ENCODE measurements at regions not wholly inside any gene's neighbourhood (a gene's known extent, or its start where the extent isn't known, plus 50 kb on each side); places are given as distances from the start of the nearest gene placed in this dataset.

GRCh38 chr7:3245077-3245476 is 56.0 kb upstream of the SDK1 start:
- ATAC-seq (ENCODE audit: low read depth) = peak; percentile 64
- 0 out of 2 replicates have a peak overlapping the region, but pooled peaks have one; percentile 58 for H2BK120ac ChIP-seq (ENCODE audit: low read depth, low read length)
- no peak overlapping the region for H4K91ac ChIP-seq (ENCODE audit: insufficient read depth, low read depth, low read length)
- no peak overlapping the region for H3K14ac ChIP-seq (replicated peaks; ENCODE audit: low read depth, low read length)
- H4K5ac ChIP-seq (ENCODE audit: low read depth, low read length) = no peak overlapping the region; the same call in 1 of the 2 replicates
- no peak overlapping the region; the same call in 1 of the 2 replicates for H3K4ac ChIP-seq (ENCODE audit: low read depth, low read length)
- no peak overlapping the region for H2BK20ac ChIP-seq (ENCODE audit: low read depth, low read length)
- in situ Hi-C loops (cut with MboI; ENCODE audit: low sequenced_read_pairs) = no loop called here
- H3K79me1 ChIP-seq (ENCODE audit: low read depth in 1 of 2, low read length in 2 of 2) = no peaks in the 10 kb centered on the region
- H3K56ac ChIP-seq (ENCODE audit: extremely low read depth, insufficient read depth, low read length) = no peak overlapping the region
- no peak overlapping the region; the same call in 2 of the 3 replicates for H2BK15ac ChIP-seq (ENCODE audit: low read depth, low read length)
- peak overlapping the region; percentile 75; the same call in 1 of the 2 replicates for H3K27ac ChIP-seq (ENCODE audit: insufficient read depth, low read length)
- no peak overlapping the region for H3K4me3 ChIP-seq (ENCODE audit: insufficient read depth, low read depth, low read length)
- intact Hi-C loops (cut with micrococcal nuclease) = no loop called here
- no CpG with 5 or more reads among the region's 2 CpGs for WGBS, 2 experiments (ENCODE audit: extremely low coverage in 2 of 2, insufficient read length in 1 of 2)
- CTCF ChIA-PET = no interaction called here
- H3K18ac ChIP-seq (ENCODE audit: low read depth, low read length) = peak overlapping the region; percentile 68; the same call in 1 of the 2 replicates
- POLR2A ChIA-PET (ENCODE audit: unreplicated experiment) = no interaction called here
- H3K9me1 ChIP-seq (ENCODE audit: insufficient read depth, low read length) = 0 out of 2 replicates have a peak, but pooled peaks cover 4% of the 10 kb centered on the region
- no peak overlapping the region; the same call in 1 of the 2 replicates for H2AK5ac ChIP-seq (ENCODE audit: low read depth, low read length)
- TF ChIP-seq RFX5 (IDR thresholded peaks at IDR 0.05; ENCODE audit: low read depth, low read length) (no peak), CTCF (conservative IDR thresholded peaks at IDR 0.05; ENCODE audit: low read depth, low read length) (no peak), MXI1 (IDR thresholded peaks at IDR 0.05; ENCODE audit: borderline replicate concordance, low read depth, low read length) (no peak), RAD21 (IDR thresholded peaks at IDR 0.05; ENCODE audit: low read length) (no peak), CHD1 (IDR thresholded peaks at IDR 0.05; ENCODE audit: low read depth, low read length) (no peak), RCOR1 (IDR thresholded peaks at IDR 0.05; ENCODE audit: insufficient replicate concordance, low read length) (no peak), BHLHE40 (IDR thresholded peaks at IDR 0.05; ENCODE audit: low read depth, low read length) (no peak)
- no peak overlapping the region for H2AFZ ChIP-seq (replicated peaks; ENCODE audit: low read length, poor library complexity)
- H4K20me1 ChIP-seq (ENCODE audit: insufficient read depth, low read length) = no peaks in the 10 kb centered on the region
- H2BK5ac ChIP-seq (ENCODE audit: low read depth, low read length, poor library complexity, severe bottlenecking) = no peak overlapping the region
- H4K8ac ChIP-seq (ENCODE audit: low read depth in 2 of 2, low read length in 2 of 2) = 0 out of 4 replicates have a peak overlapping the region, but pooled peaks of 1 of the 2 experiments have one; percentile 12
- no TSS peak for BruUV-seq (replicated peaks)
- H2AK9ac ChIP-seq (replicated peaks; ENCODE audit: low read depth, low read length, poor library complexity) = no peak overlapping the region
- peaks cover 16% of the 10 kb centered on the region; the same call in 1 of the 2 replicates for H3K4me1 ChIP-seq (ENCODE audit: control insufficient read depth, insufficient read depth, low read length)
- no peaks in the 10 kb centered on the region for H3K36me3 ChIP-seq (ENCODE audit: control insufficient read depth, insufficient read depth, low read length)
- no peak overlapping the region for H3K23ac ChIP-seq (ENCODE audit: low read depth, low read length)
- H3K4me2 ChIP-seq (ENCODE audit: low read depth, low read length) = peak overlapping the region; percentile 58; the same call in 1 of the 2 replicates
- dilution Hi-C loops (cut with HindIII; ENCODE audit: low sequenced_read_pairs, unreplicated experiment) = no loop called here
- H3K9ac ChIP-seq (ENCODE audit: low read depth, low read length) = no peak overlapping the region
- peak; percentile 71 for DNase-seq
- H3K27me3 ChIP-seq (ENCODE audit: control insufficient read depth, insufficient read depth, low read length) = no peaks in the 10 kb centered on the region
- H3K9me3 ChIP-seq (ENCODE audit: control insufficient read depth, insufficient read depth, low read length) = peaks cover 5% of the 10 kb centered on the region; the same call in 1 of the 2 replicates
